Brain microvascular endothelial cell (primary cell): ENCODE measurements at regions not wholly inside any gene's neighbourhood (a gene's known extent, or its start where the extent isn't known, plus 50 kb on each side); places are given as distances from the start of the nearest gene placed in this dataset.

ENCODE experiments used
- DNase-seq: peaks from one replicate; pipeline ENCODE4 v3.0.0-alpha.2; 2020
- H3K27ac ChIP-seq: fragments of 250-450 bp; sonication (Bioruptor Pico); 2 replicates; pipeline ENCODE4 v1.5.1; 2020; ENCODE audit warnings: mild to moderate bottlenecking, moderate library complexity
- H3K27me3 ChIP-seq: fragments of 250-450 bp; sonication (Bioruptor Pico); replicated peaks from 2 replicates; pipeline ENCODE4 v1.5.1; 2020; ENCODE audit warnings: mild to moderate bottlenecking
- H3K36me3 ChIP-seq: fragments of 250-450 bp; sonication (Bioruptor Pico); replicated peaks from 2 replicates; pipeline ENCODE4 v1.5.1; 2020; ENCODE audit warnings: mild to moderate bottlenecking
- H3K4me3 ChIP-seq: 2 replicates; pipeline ENCODE4 v1.5.1; 2011; ENCODE audit warnings: low read depth, mild to moderate bottlenecking, control low read depth, low read length, moderate library complexity
- in situ Hi-C: cut with HindIII; loops from 2 replicates; pipeline ENCODE4 v1.10.0; 2017; ENCODE audit warnings: low sequenced_read_pairs, low pct_ligation_motif_present
- TF ChIP-seq, protein P1 (sequence below): IDR thresholded peaks from 2 replicates; pipeline ENCODE4 v1.5.1; 2011; ENCODE audit warnings: low read depth, mild to moderate bottlenecking, moderate library complexity, low read length, control low read depth, inconsistent platforms; ENCODE audit errors: missing control alignments

DNA sequence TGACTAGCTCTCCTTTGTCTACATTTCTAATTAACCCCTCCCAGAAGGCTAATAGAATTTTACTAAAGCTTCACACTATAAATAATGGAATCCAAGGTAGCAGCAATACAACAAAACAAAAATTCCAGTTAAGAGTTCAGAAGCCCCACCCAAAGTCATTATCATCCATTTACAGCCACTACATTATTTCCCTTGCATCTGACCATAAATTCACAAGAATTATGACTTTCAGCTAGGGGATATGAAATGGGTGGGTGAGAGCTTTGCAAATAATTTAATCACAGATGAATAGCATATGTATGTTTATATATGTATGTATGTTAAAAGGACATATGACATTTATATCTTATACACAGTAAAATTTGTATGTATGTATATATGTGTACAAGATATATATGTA, 65.3 kb upstream of the PTGDR start:
- in situ Hi-C loops = no loop called here
- TF ChIP-seq, protein P1, sequence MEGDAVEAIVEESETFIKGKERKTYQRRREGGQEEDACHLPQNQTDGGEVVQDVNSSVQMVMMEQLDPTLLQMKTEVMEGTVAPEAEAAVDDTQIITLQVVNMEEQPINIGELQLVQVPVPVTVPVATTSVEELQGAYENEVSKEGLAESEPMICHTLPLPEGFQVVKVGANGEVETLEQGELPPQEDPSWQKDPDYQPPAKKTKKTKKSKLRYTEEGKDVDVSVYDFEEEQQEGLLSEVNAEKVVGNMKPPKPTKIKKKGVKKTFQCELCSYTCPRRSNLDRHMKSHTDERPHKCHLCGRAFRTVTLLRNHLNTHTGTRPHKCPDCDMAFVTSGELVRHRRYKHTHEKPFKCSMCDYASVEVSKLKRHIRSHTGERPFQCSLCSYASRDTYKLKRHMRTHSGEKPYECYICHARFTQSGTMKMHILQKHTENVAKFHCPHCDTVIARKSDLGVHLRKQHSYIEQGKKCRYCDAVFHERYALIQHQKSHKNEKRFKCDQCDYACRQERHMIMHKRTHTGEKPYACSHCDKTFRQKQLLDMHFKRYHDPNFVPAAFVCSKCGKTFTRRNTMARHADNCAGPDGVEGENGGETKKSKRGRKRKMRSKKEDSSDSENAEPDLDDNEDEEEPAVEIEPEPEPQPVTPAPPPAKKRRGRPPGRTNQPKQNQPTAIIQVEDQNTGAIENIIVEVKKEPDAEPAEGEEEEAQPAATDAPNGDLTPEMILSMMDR = no peak
- Histone ChIP-seq H3K27ac (no peak overlapping the region), H3K4me3 (no peak overlapping the region), H3K36me3 (no peaks in the 10 kb centered on the region), H3K27me3 (no peaks in the 10 kb centered on the region)
- no peak for DNase-seq

DNA sequence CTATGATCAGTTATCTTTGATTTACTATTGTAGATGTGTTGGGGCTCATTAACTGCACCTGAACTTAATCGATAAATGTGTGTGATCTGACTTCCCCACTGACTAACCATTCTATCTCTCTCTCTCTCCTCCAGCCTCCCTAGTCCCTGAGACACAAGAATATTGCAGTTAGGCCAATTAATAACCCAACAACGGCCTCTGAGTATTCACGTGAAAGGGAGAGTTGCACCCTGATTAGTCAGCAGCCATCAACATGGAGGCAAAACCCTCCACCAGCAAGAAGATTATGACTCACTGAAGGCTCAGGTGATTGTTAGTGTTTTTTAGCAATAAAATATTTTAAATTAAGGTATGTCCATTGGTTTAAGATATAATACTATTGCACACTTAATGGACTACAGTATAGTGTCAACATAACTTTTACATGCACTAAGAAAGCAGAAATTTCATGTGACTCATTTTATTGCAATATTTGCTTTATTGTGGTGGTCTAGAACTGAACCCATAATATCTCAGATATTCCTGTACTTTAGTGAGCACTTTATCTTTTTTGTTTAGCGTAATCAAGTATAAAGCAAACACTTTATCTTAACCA, 77.1 kb upstream of the PTGDR start:
- in situ Hi-C loops = no loop called here
- Histone ChIP-seq H3K27me3 (no peaks in the 10 kb centered on the region), H3K36me3 (no peaks in the 10 kb centered on the region), H3K4me3 (no peak overlapping the region), H3K27ac (no peak overlapping the region)
- TF ChIP-seq, protein P1 = no peak
- DNase-seq = no peak

DNA sequence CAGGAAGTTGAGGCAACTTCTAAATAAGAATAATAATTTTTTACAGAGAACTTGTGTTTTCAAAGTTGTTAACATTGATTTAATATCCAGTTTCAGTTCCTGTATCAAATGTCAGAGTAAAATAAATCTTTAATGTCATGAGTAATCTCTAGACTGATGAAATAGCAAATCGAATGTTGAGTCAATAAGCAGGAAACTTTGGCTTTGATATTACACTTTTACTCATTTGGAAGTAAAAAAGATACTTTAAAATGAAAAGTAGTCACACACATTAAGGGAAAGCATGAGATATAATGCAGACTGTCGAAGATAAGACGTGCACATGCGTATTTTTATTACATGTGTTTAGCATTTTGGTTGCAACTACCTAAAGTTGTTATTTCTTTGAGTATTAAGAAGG, 78.2 kb upstream of the PTGDR start:
- Histone ChIP-seq H3K36me3 (no peaks in the 10 kb centered on the region), H3K27me3 (no peaks in the 10 kb centered on the region), H3K27ac (no peak overlapping the region), H3K4me3 (no peak overlapping the region)
- DNase-seq = no peak
- TF ChIP-seq, protein P1 = no peak
- in situ Hi-C loops = no loop called here

DNA sequence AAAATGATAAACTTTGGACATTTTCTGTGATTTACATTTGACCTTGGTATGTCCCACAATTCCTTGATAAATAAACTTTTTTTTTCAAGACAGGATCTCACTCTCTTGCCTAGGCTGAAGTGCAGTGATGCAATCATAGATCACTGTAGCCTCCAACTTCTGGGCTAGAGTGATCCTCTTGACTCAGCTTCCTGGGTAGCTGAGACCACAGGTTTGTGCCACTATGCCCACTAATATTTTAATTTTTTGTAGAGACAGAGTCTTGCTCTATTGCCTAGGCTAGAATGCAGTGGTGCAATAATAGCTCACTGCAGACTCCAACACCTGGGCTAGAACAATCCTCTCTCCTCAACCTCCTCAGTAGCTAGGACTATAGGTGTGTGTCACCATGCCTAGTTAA, 79.1 kb upstream of the PTGDR start:
- no peak for DNase-seq
- no peak overlapping the region for H3K27ac ChIP-seq
- H3K36me3 ChIP-seq = no peaks in the 10 kb centered on the region
- H3K4me3 ChIP-seq = no peak overlapping the region
- no peaks in the 10 kb centered on the region for H3K27me3 ChIP-seq
- TF ChIP-seq, protein P1 = no peak
- in situ Hi-C loops = no loop called here

DNA sequence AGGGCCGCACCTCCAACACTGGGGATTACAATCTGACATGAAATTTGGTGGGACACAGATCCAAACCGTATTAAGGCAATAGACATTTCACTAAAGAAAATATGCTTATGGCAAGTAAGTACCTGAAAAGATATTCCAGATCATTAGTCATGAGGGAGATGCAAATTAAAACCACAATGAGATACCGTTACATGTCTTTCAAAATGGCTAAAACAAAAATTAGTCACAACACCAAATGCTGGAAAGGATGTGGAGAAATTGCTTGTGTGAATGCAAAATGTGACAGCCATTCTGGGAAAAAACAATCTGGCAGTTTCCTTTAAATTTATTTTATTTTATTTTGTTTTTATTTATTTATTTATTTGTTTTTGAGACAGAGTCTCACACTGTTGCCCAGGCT, 82.3 kb upstream of the PTGDR start:
- no peaks in the 10 kb centered on the region for H3K27me3 ChIP-seq
- no peaks in the 10 kb centered on the region for H3K36me3 ChIP-seq
- TF ChIP-seq, protein P1 = no peak
- H3K27ac ChIP-seq = no peak overlapping the region
- H3K4me3 ChIP-seq = no peak overlapping the region
- in situ Hi-C loops = no loop called here
- DNase-seq = no peak

DNA sequence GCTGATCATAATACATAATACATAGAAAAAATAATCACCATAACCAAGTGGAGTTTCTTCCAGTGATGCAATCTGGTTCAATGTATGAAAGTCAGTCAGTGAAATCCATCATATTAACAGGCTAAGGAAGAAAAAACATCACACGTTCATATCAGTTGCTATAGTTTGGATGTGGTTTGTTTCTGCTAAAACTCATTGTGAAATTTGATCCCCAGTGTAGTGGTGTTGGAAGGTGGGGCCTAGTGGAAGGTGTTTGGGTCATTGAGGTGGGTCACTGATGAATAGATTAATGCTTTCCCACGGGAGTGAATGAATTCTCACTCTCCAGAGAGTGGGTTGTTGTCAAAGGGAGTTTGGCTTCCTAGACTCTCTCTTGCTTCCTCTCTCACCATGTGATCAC, 84.6 kb upstream of the PTGDR start:
- H3K27ac ChIP-seq = no peak overlapping the region
- DNase-seq = no peak
- in situ Hi-C loops = no loop called here
- no peaks in the 10 kb centered on the region for H3K27me3 ChIP-seq
- H3K4me3 ChIP-seq = no peak overlapping the region
- TF ChIP-seq, protein P1 = no peak
- H3K36me3 ChIP-seq = no peaks in the 10 kb centered on the region
